ENCODE measurements at regions not wholly inside any gene's neighbourhood (a gene's known extent, or its start where the extent isn't known, plus 50 kb on each side); places are given as distances from the start of the nearest gene placed in this dataset.

- H3K27ac Mint-ChIP-seq = no peak overlapping the region
- H3K4me3 Mint-ChIP-seq = no peak overlapping the region
- no peak for DNase-seq
- peaks cover 10% of the 10 kb centered on the region for H3K27me3 Mint-ChIP-seq
- intact Hi-C loops (cut with micrococcal nuclease) = loop anchor here (10.0 kb wide), 1 partner anchor 1596 kb away; no protein-coding TSS in a partner anchor
- H3K4me1 Mint-ChIP-seq = no peaks in the 10 kb centered on the region
- H3K36me3 Mint-ChIP-seq (ENCODE audit: low read depth) = no peaks in the 10 kb centered on the region
- no peaks in the 10 kb centered on the region for H3K9me3 Mint-ChIP-seq
Observed at GRCh38 chr5:52560366-52560765, 227.3 kb upstream of the ITGA1 start.

- no peaks in the 10 kb centered on the region for H3K36me3 Mint-ChIP-seq (ENCODE audit: low read depth)
- H3K27me3 Mint-ChIP-seq = peaks cover 10% of the 10 kb centered on the region
- intact Hi-C loops (cut with micrococcal nuclease) = loop anchor here (10.0 kb wide), 1 partner anchor 1598 kb away; no protein-coding TSS in a partner anchor
- DNase-seq = no peak
- no peaks in the 10 kb centered on the region for H3K9me3 Mint-ChIP-seq
- no peak overlapping the region for H3K4me3 Mint-ChIP-seq
- no peak overlapping the region for H3K27ac Mint-ChIP-seq
- H3K4me1 Mint-ChIP-seq = no peaks in the 10 kb centered on the region
Observed at GRCh38 chr5:52562473-52562872, 225.2 kb upstream of the ITGA1 start.

DNA sequence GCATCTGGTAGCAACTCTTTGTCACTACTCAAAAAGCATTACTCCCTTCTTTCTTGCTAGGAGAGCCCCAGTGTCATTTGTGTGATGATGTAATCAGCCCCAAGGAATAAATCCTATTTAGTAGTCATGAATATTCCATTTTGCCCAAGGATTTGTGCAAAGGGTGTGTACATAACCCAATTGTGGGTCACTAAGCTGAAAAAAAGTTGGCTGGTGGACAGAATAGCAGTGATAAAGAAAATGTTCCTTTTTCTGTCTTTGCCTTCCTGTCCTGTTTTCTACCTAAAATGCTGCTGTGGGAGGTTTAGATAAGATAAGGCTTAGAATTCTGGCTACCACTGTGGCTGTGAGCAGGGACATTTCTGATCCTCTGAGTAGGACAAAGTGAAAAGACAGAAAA is 223.1 kb upstream of the ITGA1 start:
- Mint-ChIP-seq H3K4me3 (no peak overlapping the region), H3K4me1 (no peaks in the 10 kb centered on the region), H3K27me3 (peaks cover 7% of the 10 kb centered on the region), H3K27ac (no peak overlapping the region), H3K9me3 (no peaks in the 10 kb centered on the region), H3K36me3 (ENCODE audit: low read depth) (no peaks in the 10 kb centered on the region)
- intact Hi-C loops (cut with micrococcal nuclease) = loop anchor here (10.0 kb wide), 1 partner anchor 1600 kb away; no protein-coding TSS in a partner anchor
- DNase-seq = no peak

DNA sequence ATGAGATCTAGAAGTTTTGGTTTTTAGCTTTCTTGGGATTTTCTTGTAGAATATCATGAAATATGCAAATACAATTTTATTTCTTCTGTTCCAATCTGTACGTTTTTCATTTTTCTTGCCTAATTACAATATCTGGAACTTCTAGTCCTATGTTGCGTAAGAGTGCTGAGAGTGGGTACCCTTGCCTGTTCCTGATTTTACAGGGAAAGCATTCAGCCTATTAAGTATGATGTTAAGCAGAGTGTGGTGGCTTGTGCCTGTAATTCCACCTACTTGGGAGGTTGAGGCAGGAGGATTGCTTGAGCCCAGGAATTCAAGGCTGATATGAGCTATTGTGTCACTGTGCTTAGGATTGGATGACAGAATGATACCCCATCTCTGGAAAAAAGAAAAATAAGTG is 210.2 kb upstream of the ITGA1 start:
- Mint-ChIP-seq H3K27ac (no peak overlapping the region), H3K36me3 (ENCODE audit: low read depth) (no peaks in the 10 kb centered on the region), H3K27me3 (peaks cover 4% of the 10 kb centered on the region), H3K9me3 (no peaks in the 10 kb centered on the region), H3K4me1 (no peaks in the 10 kb centered on the region), H3K4me3 (no peak overlapping the region)
- intact Hi-C loops (cut with micrococcal nuclease) = no loop called here
- DNase-seq = no peak

GRCh38 chr5:52579391-52579790 is 208.3 kb upstream of the ITGA1 start:
- H3K4me3 Mint-ChIP-seq = no peak overlapping the region
- no peak overlapping the region for H3K27ac Mint-ChIP-seq
- no peaks in the 10 kb centered on the region for H3K4me1 Mint-ChIP-seq
- intact Hi-C loops (cut with micrococcal nuclease) = no loop called here
- H3K27me3 Mint-ChIP-seq = peaks cover 2% of the 10 kb centered on the region
- no peaks in the 10 kb centered on the region for H3K9me3 Mint-ChIP-seq
- H3K36me3 Mint-ChIP-seq (ENCODE audit: low read depth) = no peaks in the 10 kb centered on the region
- no peak for DNase-seq

DNA sequence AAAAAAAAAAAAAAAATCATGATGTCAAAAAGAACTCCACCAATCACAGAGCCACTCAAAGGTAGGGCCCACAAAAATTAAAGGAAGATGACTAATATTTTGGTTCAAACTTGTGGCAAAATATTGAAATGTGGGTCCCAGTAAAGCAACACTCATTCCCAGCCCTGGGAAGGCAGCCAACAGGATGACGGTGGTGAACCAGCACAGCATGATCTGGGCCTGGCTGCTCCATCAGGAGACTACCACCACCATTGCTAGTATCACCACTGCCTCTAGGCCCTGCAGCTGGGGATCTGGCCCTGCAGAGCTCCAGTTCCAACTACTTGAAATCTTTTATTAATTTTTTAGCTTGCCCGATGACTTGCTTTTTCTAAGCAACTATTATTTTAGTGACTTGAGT is 206.8 kb upstream of the ITGA1 start:
- no peak for DNase-seq
- H3K4me1 Mint-ChIP-seq = no peaks in the 10 kb centered on the region
- no peaks in the 10 kb centered on the region for H3K36me3 Mint-ChIP-seq (ENCODE audit: low read depth)
- no peak overlapping the region for H3K4me3 Mint-ChIP-seq
- H3K27ac Mint-ChIP-seq = no peak overlapping the region
- no peaks in the 10 kb centered on the region for H3K9me3 Mint-ChIP-seq
- intact Hi-C loops (cut with micrococcal nuclease) = no loop called here
- no peaks in the 10 kb centered on the region for H3K27me3 Mint-ChIP-seq

DNA sequence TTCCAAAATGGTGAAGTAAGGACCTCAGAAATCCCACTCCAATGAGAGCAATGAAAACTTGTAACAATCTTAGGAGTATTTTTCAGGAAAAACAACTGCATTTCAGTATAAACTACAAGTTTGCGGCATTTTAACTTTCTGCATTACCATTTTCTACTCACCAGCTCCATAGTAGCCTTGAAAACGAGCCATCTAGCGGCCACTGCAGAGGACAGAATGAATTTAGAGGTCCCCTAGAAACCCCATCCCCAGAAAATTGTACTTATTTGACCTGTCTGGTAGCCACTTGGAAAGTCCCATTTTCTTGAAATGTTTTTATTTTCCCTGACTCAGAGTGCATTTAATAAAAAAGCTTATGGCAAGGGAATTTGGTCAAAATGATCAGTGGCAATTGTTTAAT is 205.4 kb upstream of the ITGA1 start:
- no peak for DNase-seq
- H3K27ac Mint-ChIP-seq = no peak overlapping the region
- H3K27me3 Mint-ChIP-seq = no peaks in the 10 kb centered on the region
- no peaks in the 10 kb centered on the region for H3K9me3 Mint-ChIP-seq
- H3K4me1 Mint-ChIP-seq = no peaks in the 10 kb centered on the region
- no peak overlapping the region for H3K4me3 Mint-ChIP-seq
- no peaks in the 10 kb centered on the region for H3K36me3 Mint-ChIP-seq (ENCODE audit: low read depth)
- intact Hi-C loops (cut with micrococcal nuclease) = no loop called here

GRCh38 chr5:52587131-52587530 is 200.6 kb upstream of the ITGA1 start:
- H3K27me3 Mint-ChIP-seq = no peaks in the 10 kb centered on the region
- H3K4me1 Mint-ChIP-seq = no peaks in the 10 kb centered on the region
- H3K4me3 Mint-ChIP-seq = no peak overlapping the region
- no peaks in the 10 kb centered on the region for H3K9me3 Mint-ChIP-seq
- no peaks in the 10 kb centered on the region for H3K36me3 Mint-ChIP-seq (ENCODE audit: low read depth)
- intact Hi-C loops (cut with micrococcal nuclease) = no loop called here
- DNase-seq = no peak
- H3K27ac Mint-ChIP-seq = no peak overlapping the region

- Mint-ChIP-seq H3K4me3 (no peak overlapping the region), H3K9me3 (no peaks in the 10 kb centered on the region), H3K27ac (no peak overlapping the region), H3K27me3 (no peaks in the 10 kb centered on the region), H3K36me3 (ENCODE audit: low read depth) (no peaks in the 10 kb centered on the region), H3K4me1 (no peaks in the 10 kb centered on the region)
- DNase-seq = no peak
- intact Hi-C loops (cut with micrococcal nuclease) = no loop called here
Observed at GRCh38 chr5:52597625-52598024, 190.1 kb upstream of the ITGA1 start.

GRCh38 chr5:52598968-52599367 is 188.7 kb upstream of the ITGA1 start:
- intact Hi-C loops (cut with micrococcal nuclease) = no loop called here
- no peak overlapping the region for H3K4me3 Mint-ChIP-seq
- no peaks in the 10 kb centered on the region for H3K4me1 Mint-ChIP-seq
- H3K9me3 Mint-ChIP-seq = no peaks in the 10 kb centered on the region
- DNase-seq = no peak
- no peak overlapping the region for H3K27ac Mint-ChIP-seq
- no peaks in the 10 kb centered on the region for H3K36me3 Mint-ChIP-seq (ENCODE audit: low read depth)
- H3K27me3 Mint-ChIP-seq = peaks cover 2% of the 10 kb centered on the region

DNA sequence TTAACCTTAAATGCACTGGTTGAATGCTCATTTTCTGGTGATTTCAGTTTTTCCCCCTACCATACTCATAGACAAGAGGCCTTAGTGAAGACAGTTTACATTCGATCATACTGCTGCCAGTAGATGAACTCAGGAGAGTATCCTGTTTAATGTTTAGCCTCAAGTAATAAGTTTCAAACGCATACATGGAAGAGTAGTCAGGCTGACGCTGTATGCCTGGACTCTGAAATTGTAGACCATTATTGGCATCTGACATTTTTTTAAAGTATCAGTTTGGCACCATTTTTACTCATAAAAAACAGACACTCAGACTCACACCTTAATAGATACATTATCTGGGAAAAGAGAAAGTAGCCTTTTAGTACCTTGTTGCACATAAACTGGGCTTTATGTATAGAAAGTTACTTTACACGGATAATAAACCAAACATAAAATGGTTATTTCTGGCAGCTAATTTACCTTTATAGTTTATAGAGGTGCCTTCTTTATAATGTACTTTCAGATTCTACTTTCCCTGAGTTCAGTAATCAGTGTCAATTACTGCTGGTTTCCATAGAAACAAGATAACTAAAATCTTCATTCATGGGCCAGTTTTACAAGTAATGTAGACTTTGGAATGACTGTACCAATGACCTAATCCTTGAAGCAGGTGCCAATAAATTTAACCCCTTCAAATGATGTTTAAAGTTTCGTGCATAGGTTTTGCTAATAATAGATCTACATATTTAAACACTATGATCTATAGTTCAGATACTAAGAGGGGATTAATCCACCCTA is 183.8 kb upstream of the ITGA1 start:
- H3K27me3 Mint-ChIP-seq = peaks cover 2% of the 10 kb centered on the region
- no peaks in the 10 kb centered on the region for H3K36me3 Mint-ChIP-seq (ENCODE audit: low read depth)
- no peak overlapping the region for H3K4me3 Mint-ChIP-seq
- no peak overlapping the region for H3K27ac Mint-ChIP-seq
- H3K9me3 Mint-ChIP-seq = no peaks in the 10 kb centered on the region
- no peaks in the 10 kb centered on the region for H3K4me1 Mint-ChIP-seq
- DNase-seq = no peak
- intact Hi-C loops (cut with micrococcal nuclease) = no loop called here

GRCh38 chr5:52605317-52606313 is 182.1 kb upstream of the ITGA1 start:
- intact Hi-C loops (cut with micrococcal nuclease) = no loop called here
- H3K4me3 Mint-ChIP-seq = no peak overlapping the region
- H3K27me3 Mint-ChIP-seq = peaks cover 2% of the 10 kb centered on the region
- DNase-seq = no peak
- no peaks in the 10 kb centered on the region for H3K9me3 Mint-ChIP-seq
- no peaks in the 10 kb centered on the region for H3K4me1 Mint-ChIP-seq
- no peaks in the 10 kb centered on the region for H3K36me3 Mint-ChIP-seq (ENCODE audit: low read depth)
- H3K27ac Mint-ChIP-seq = no peak overlapping the region

DNA sequence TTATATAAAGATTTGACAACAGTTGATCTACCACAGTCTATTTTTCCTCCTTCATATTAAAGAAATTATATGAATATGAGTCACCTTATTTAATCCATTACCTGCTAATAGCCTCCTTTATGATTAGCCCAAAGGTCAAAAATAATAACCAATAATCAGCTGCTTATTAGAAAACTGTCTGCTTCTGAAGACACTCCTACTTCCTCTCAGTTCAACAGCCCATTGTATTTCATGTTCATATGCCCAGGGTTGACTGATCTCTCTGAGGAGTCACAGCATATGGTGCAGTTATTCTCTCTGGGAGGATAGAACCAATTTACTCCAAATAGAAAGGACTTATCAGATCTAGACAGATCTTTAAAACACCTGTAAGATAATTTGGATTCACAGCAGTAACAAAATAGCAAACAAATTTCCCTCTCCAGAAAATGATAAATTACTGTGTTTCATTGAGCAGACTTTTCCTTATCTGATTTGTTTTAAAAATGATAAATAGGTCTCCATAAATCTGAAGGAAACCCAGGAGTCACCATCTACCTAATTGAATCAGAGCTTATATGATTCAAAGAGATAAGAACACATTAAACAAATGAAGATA is 180.4 kb upstream of the ITGA1 start:
- intact Hi-C loops (cut with micrococcal nuclease) = no loop called here
- Mint-ChIP-seq H3K36me3 (ENCODE audit: low read depth) (no peaks in the 10 kb centered on the region), H3K27me3 (peaks cover 2% of the 10 kb centered on the region), H3K4me1 (no peaks in the 10 kb centered on the region), H3K4me3 (no peak overlapping the region), H3K27ac (no peak overlapping the region), H3K9me3 (no peaks in the 10 kb centered on the region)
- DNase-seq = no peak

- no peak for DNase-seq
- Mint-ChIP-seq H3K4me3 (no peak overlapping the region), H3K9me3 (no peaks in the 10 kb centered on the region), H3K27me3 (peaks cover 6% of the 10 kb centered on the region), H3K36me3 (ENCODE audit: low read depth) (no peaks in the 10 kb centered on the region), H3K4me1 (no peaks in the 10 kb centered on the region), H3K27ac (no peak overlapping the region)
- intact Hi-C loops (cut with micrococcal nuclease) = no loop called here
Observed at GRCh38 chr5:52620315-52620714, 167.4 kb upstream of the ITGA1 start.
